ENCODE measurements at regions not wholly inside any gene's neighbourhood (a gene's known extent, or its start where the extent isn't known, plus 50 kb on each side); places are given as distances from the start of the nearest gene placed in this dataset.
"Not testable (repeated sequence)": the region's sequence is repeated elsewhere in the genome, so short reads cannot be mapped to it uniquely, and the experiment has no call there.

DNA sequence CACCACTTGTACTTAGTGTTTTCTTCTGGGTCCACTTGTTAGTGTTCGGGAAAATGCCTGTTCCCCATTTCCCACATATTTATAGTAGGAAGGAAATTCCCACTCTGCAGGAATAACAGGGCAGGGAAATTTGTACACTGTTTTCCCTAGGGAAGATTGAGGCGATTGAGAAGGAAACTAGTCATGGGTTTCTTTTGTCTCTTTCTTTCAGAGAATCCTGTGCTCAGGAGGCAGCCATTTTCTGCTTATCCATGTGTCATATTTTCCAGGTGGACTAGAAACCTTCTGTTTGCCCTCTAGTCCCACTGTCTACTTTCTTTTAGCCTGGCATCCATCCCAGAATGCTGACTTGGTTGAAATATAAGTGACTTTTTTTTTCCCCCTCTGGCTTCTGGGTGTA, 299.1 kb upstream of the ANKRD50 start:
- Mint-ChIP-seq H3K36me3 (ENCODE audit: low read depth) (no peaks in the 10 kb centered on the region), H3K27me3 (no peaks in the 10 kb centered on the region), H3K9me3 (peaks cover 12% of the 10 kb centered on the region), H3K4me3 (no peak overlapping the region), H3K4me1 (no peaks in the 10 kb centered on the region), H3K27ac (no peak overlapping the region)
- DNase-seq (no peak), ATAC-seq (no peak)

GRCh38 chr4:125010796-125011503, 298.4 kb upstream of the ANKRD50 start:
- no peaks in the 10 kb centered on the region for H3K4me1 Mint-ChIP-seq
- no peaks in the 10 kb centered on the region for H3K36me3 Mint-ChIP-seq (ENCODE audit: low read depth)
- H3K27me3 Mint-ChIP-seq = no peaks in the 10 kb centered on the region
- H3K27ac Mint-ChIP-seq = no peak overlapping the region
- ATAC-seq (no peak), DNase-seq (no peak)
- no peak overlapping the region for H3K4me3 Mint-ChIP-seq
- peaks cover 13% of the 10 kb centered on the region for H3K9me3 Mint-ChIP-seq

DNA sequence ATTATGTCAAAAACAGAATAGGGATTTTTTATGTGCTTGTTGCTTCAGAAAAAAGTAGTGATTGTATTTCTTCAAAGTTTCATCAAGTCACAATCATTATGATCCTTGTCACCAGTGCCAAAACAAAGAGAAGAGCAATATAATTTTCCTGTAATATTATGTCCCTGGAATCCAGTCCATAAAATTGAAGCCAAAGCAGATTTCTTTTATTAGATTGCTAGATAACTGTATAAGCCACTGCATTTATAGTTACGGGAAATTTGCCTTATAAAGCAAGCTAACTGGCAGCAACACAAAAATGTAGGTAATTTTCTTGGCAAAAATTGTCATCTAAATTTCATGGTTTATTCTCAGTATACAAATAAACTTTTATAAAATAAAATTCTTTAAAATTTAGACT, 296.1 kb upstream of the ANKRD50 start:
- Mint-ChIP-seq H3K4me1 (no peaks in the 10 kb centered on the region), H3K9me3 (peaks cover 14% of the 10 kb centered on the region), H3K27ac (no peak overlapping the region), H3K36me3 (ENCODE audit: low read depth) (no peaks in the 10 kb centered on the region), H3K4me3 (no peak overlapping the region), H3K27me3 (no peaks in the 10 kb centered on the region)
- DNase-seq (no peak), ATAC-seq (no peak)

DNA sequence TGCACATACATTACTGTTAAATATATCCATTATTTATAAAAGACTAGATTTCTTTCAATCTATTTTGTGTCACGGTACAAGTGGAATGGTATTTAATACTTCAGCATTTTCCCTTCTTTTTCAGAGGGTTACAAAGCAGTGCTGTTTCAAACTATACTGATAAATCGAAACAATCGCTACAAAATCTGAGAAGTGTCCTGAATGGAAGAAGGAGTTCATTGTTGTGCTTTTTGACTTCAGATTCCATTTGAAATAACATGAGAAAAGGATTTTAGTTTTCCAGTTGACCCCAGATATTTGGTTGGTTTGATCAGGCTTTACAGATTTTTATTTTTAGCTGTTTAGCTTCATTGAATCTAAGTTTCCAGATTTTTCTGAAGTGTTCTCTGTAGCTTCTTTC, 292.1 kb upstream of the ANKRD50 start:
- H3K4me3 Mint-ChIP-seq = no peak overlapping the region

GRCh38 chr4:125003840-125004239, 291.3 kb upstream of the ANKRD50 start:
- H3K36me3 Mint-ChIP-seq (ENCODE audit: low read depth) = no peaks in the 10 kb centered on the region
- no peak overlapping the region for H3K27ac Mint-ChIP-seq
- ATAC-seq = no peak
- DNase-seq = no peak
- no peaks in the 10 kb centered on the region for H3K27me3 Mint-ChIP-seq
- H3K4me1 Mint-ChIP-seq = no peaks in the 10 kb centered on the region
- peaks cover 14% of the 10 kb centered on the region for H3K9me3 Mint-ChIP-seq
- no peak overlapping the region for H3K4me3 Mint-ChIP-seq

More for the DNA sequence above, 292.1 kb upstream of the ANKRD50 start:
- H3K27ac Mint-ChIP-seq = no peak overlapping the region
- no peak for ATAC-seq
- H3K4me1 Mint-ChIP-seq = no peaks in the 10 kb centered on the region
- no peaks in the 10 kb centered on the region for H3K36me3 Mint-ChIP-seq (ENCODE audit: low read depth)
- DNase-seq = no peak
- peaks cover 14% of the 10 kb centered on the region for H3K9me3 Mint-ChIP-seq
- H3K27me3 Mint-ChIP-seq = no peaks in the 10 kb centered on the region

GRCh38 chr4:124997991-124998390, 285.5 kb upstream of the ANKRD50 start:
- H3K9me3 Mint-ChIP-seq = no peaks in the 10 kb centered on the region
- ATAC-seq = no peak
- DNase-seq = no peak
- H3K27ac Mint-ChIP-seq = no peak overlapping the region
- no peak overlapping the region for H3K4me3 Mint-ChIP-seq
- no peaks in the 10 kb centered on the region for H3K27me3 Mint-ChIP-seq
- no peaks in the 10 kb centered on the region for H3K36me3 Mint-ChIP-seq (ENCODE audit: low read depth)
- H3K4me1 Mint-ChIP-seq = no peaks in the 10 kb centered on the region

GRCh38 chr4:124997124-124997523, 284.6 kb upstream of the ANKRD50 start:
- ATAC-seq (no peak), DNase-seq (no peak)
- H3K27me3 Mint-ChIP-seq = no peaks in the 10 kb centered on the region
- no peaks in the 10 kb centered on the region for H3K36me3 Mint-ChIP-seq (ENCODE audit: low read depth)
- H3K9me3 Mint-ChIP-seq = no peaks in the 10 kb centered on the region
- no peak overlapping the region for H3K4me3 Mint-ChIP-seq
- no peak overlapping the region for H3K27ac Mint-ChIP-seq
- H3K4me1 Mint-ChIP-seq = no peaks in the 10 kb centered on the region

DNA sequence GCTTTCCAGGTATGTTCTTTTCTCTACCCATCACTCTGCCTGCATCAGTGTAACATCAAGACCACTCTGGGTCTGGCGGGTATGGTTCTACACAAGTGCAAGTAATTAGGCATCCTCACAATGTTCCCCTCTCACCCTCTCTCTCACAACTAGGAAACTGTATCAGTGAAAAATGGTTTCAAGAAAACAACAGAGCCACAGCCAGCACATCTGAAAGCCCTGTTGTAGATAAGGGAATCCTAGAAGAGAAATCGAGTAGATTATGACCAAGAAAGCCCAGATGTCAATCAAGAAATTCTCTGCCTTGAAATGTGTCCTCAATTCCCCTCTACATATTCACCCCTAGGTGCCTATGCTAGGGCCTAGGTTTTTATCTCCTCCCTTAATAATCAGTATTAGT, 281.3 kb upstream of the ANKRD50 start:
- Mint-ChIP-seq H3K27me3 (no peaks in the 10 kb centered on the region), H3K4me3 (no peak overlapping the region), H3K36me3 (ENCODE audit: low read depth) (no peaks in the 10 kb centered on the region), H3K4me1 (no peaks in the 10 kb centered on the region), H3K27ac (no peak overlapping the region), H3K9me3 (peaks cover 3% of the 10 kb centered on the region)
- ATAC-seq (no peak), DNase-seq (no peak)

DNA sequence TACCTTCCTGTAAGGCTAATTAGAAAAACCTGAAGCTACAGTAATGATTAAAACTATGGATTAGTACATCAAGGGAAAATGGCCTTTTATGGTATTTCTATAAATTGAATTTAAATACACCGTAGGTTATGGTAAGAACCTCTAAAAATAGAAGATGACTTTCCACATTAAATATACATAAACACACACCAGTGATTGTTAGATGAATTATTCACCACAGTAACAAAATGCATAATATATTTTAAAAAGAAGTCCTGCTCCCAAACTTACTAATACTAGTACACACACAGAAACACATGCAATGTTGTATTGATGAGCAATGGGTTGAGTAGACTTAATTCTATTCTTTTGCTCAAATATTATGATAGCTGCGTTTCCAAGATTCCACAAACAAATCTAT, 277.9 kb upstream of the ANKRD50 start:
- Mint-ChIP-seq H3K4me3 (no peak overlapping the region), H3K36me3 (ENCODE audit: low read depth) (no peaks in the 10 kb centered on the region)
- no peak for ATAC-seq

GRCh38 chr4:124980276-124980752, 267.8 kb upstream of the ANKRD50 start:
- H3K27ac Mint-ChIP-seq = no peak overlapping the region
- no peak for ATAC-seq
- no peaks in the 10 kb centered on the region for H3K4me1 Mint-ChIP-seq
- H3K36me3 Mint-ChIP-seq (ENCODE audit: low read depth) = no peaks in the 10 kb centered on the region
- no peak for DNase-seq
- H3K9me3 Mint-ChIP-seq = no peaks in the 10 kb centered on the region
- no peak overlapping the region for H3K4me3 Mint-ChIP-seq
- no peaks in the 10 kb centered on the region for H3K27me3 Mint-ChIP-seq

More for the DNA sequence above, 277.9 kb upstream of the ANKRD50 start:
- H3K27ac Mint-ChIP-seq = no peak overlapping the region
- DNase-seq = no peak
- peaks cover 3% of the 10 kb centered on the region for H3K9me3 Mint-ChIP-seq
- no peaks in the 10 kb centered on the region for H3K27me3 Mint-ChIP-seq
- no peaks in the 10 kb centered on the region for H3K4me1 Mint-ChIP-seq

GRCh38 chr4:124978536-124978935, 266.0 kb upstream of the ANKRD50 start:
- not testable (repeated sequence) for ATAC-seq; H3K36me3 Mint-ChIP-seq (ENCODE audit: low read depth); H3K27ac Mint-ChIP-seq

GRCh38 chr4:124977045-124977444, 264.5 kb upstream of the ANKRD50 start:
- Mint-ChIP-seq H3K4me3 (no peak overlapping the region), H3K9me3 (no peaks in the 10 kb centered on the region), H3K4me1 (no peaks in the 10 kb centered on the region), H3K27me3 (no peaks in the 10 kb centered on the region), H3K36me3 (ENCODE audit: low read depth) (no peaks in the 10 kb centered on the region), H3K27ac (no peak overlapping the region)
- no peak for ATAC-seq
- no peak for DNase-seq

More at GRCh38 chr4:124978536-124978935, 266.0 kb upstream of the ANKRD50 start:
- H3K4me1 Mint-ChIP-seq, H3K4me3 Mint-ChIP-seq, H3K27me3 Mint-ChIP-seq, DNase-seq, H3K9me3 Mint-ChIP-seq: not testable (repeated sequence)

DNA sequence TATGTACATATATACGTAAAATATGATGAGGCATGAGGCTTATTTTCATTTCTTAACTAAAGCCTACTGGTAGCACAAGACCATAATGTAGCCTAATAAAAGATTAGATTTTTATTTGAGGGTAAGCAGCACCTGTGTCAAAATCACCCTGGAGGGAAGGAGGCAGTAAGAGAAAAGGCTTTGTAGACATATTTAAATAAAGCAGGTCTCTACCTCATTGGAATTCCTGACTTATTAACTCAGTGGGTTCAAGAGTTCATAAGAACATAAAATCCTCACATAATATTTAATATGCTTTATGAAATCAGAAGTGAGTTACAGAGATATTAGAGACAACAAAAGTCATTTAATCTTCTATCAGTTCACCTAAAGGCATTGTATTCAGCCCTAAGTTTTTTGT, 261.6 kb upstream of the ANKRD50 start:
- Mint-ChIP-seq H3K27ac (no peak overlapping the region), H3K4me3 (no peak overlapping the region), H3K36me3 (ENCODE audit: low read depth) (no peaks in the 10 kb centered on the region), H3K27me3 (no peaks in the 10 kb centered on the region), H3K9me3 (peaks cover 5% of the 10 kb centered on the region), H3K4me1 (no peaks in the 10 kb centered on the region)
- ATAC-seq = no peak
- no peak for DNase-seq

DNA sequence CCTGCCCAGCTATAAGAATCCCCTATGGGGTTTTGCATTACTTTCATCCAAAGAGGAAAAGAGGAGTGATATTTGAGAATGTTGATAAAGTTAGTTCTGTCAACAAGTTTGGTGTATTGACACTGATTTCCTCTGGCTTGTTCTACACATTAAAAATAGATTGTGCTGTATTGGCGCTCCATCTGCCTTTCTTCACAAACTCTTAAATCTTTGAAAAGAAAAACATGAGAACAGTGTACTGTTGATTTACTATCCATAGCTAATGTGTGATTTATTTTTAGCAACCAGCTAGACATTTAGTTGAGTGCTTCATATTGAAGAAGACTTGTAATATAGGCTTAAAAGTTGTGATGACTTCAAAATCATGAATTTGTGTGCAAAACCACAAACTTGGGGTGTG, 261.2 kb upstream of the ANKRD50 start:
- Mint-ChIP-seq H3K27ac (no peak overlapping the region), H3K4me3 (no peak overlapping the region), H3K4me1 (no peaks in the 10 kb centered on the region), H3K36me3 (ENCODE audit: low read depth) (no peaks in the 10 kb centered on the region), H3K9me3 (peaks cover 5% of the 10 kb centered on the region), H3K27me3 (no peaks in the 10 kb centered on the region)
- ATAC-seq (no peak), DNase-seq (no peak)

- DNase-seq (no peak), ATAC-seq (no peak)
- H3K36me3 Mint-ChIP-seq (ENCODE audit: low read depth) = no peaks in the 10 kb centered on the region
These were observed 257.5 kb upstream of the ANKRD50 start for GRCh38 chr4:124970011-124970410.

DNA sequence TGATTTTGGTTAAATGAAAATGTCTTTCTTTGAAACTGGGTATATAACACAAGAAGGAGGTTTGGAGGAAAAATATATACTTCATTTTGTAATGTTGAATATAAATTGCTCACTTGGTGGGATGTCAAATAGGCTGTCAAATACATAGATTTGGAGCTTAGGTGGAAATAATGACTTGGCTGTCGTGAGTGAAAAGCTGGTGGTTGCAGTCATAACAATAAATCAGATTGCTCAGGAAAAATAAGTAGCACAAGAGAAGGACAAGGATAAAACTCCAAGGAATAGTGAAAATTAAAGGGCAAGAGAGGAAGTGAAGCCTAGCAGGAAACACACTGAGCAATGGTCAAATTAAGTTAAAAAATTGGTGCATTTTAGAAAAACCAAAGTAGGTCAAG, 253.0 kb upstream of the ANKRD50 start:
- H3K4me3 Mint-ChIP-seq = no peak overlapping the region
- peaks cover 15% of the 10 kb centered on the region for H3K9me3 Mint-ChIP-seq
- DNase-seq (no peak), ATAC-seq (no peak)
- no peaks in the 10 kb centered on the region for H3K4me1 Mint-ChIP-seq
- H3K27me3 Mint-ChIP-seq = no peaks in the 10 kb centered on the region
- no peaks in the 10 kb centered on the region for H3K36me3 Mint-ChIP-seq (ENCODE audit: low read depth)
- H3K27ac Mint-ChIP-seq = no peak overlapping the region

More at GRCh38 chr4:124970011-124970410, 257.5 kb upstream of the ANKRD50 start:
- no peaks in the 10 kb centered on the region for H3K4me1 Mint-ChIP-seq
- no peak overlapping the region for H3K4me3 Mint-ChIP-seq
- no peak overlapping the region for H3K27ac Mint-ChIP-seq
- no peaks in the 10 kb centered on the region for H3K27me3 Mint-ChIP-seq
- peaks cover 5% of the 10 kb centered on the region for H3K9me3 Mint-ChIP-seq
